ENCODE measurements at regions not wholly inside any gene's neighbourhood (a gene's known extent, or its start where the extent isn't known, plus 50 kb on each side); places are given as distances from the start of the nearest gene placed in this dataset.

DNA sequence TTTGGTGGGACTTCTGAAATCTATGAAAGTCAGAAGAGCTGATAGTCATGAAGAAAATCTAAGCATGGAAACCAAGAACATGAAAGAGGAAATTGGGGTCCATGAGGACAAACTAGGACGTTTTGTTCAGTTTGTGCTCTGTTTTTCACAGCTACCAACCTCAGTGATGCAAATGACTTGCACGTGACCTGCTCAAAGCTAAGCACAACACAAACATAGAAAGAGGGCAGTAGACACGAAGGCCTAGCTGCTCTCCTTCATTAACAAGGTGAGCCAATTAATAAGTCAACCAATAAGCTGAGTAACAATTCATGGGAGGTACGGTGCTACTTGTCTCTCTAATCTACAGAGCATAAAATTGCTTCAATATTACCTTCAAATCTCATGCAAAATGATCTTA, 684.1 kb downstream of the TRAM1L1 start:
- TF ChIP-seq, protein P1, sequence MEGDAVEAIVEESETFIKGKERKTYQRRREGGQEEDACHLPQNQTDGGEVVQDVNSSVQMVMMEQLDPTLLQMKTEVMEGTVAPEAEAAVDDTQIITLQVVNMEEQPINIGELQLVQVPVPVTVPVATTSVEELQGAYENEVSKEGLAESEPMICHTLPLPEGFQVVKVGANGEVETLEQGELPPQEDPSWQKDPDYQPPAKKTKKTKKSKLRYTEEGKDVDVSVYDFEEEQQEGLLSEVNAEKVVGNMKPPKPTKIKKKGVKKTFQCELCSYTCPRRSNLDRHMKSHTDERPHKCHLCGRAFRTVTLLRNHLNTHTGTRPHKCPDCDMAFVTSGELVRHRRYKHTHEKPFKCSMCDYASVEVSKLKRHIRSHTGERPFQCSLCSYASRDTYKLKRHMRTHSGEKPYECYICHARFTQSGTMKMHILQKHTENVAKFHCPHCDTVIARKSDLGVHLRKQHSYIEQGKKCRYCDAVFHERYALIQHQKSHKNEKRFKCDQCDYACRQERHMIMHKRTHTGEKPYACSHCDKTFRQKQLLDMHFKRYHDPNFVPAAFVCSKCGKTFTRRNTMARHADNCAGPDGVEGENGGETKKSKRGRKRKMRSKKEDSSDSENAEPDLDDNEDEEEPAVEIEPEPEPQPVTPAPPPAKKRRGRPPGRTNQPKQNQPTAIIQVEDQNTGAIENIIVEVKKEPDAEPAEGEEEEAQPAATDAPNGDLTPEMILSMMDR (IDR thresholded peaks at IDR 0.05; ENCODE audit: borderline replicate concordance, insufficient read depth, low read depth, low read length): no peak
- H3K4me3 ChIP-seq (ENCODE audit: low read depth, low read length): no peak overlapping the region

DNA sequence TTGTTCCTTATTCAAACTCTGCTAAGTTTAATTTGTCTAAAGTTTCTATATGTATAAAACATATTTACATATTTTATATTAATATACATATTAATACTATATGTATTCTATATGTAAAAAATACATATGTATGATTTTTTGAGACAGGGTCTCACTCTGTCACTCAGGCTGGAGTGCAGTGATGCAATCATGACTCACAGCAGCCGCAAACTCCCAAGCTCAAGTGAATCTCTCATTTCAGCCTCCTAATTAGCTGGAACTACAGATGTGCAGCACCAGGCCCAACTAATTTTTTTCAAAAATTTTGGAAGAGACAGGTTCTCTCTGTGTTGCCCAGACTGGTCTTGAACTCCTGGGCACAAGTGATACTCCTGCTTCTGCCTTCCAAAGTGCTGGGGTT, 684.9 kb downstream of the TRAM1L1 start:
- TF ChIP-seq, protein P1 (IDR thresholded peaks at IDR 0.05; ENCODE audit: borderline replicate concordance, insufficient read depth, low read depth, low read length): no peak
- H3K4me3 ChIP-seq (ENCODE audit: low read depth, low read length): no peak overlapping the region

DNA sequence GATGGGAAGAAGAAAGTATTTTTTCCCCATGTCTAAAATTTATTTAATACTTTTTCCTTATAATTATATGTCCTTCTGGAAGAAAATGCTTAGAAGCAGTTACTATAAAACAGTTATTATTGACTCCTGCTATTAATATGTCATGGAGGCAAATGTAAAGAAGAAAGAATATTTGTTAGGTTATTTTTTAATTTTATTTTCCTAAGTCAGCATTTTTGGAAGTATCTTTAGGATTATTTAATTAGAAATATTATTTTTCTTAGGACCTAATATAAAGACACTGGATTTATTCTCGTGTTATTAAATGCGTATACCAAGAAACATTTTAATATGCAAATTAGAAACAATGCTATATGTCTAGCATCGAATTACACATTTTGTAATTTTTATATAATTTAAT, 687.7 kb downstream of the TRAM1L1 start:
- no peak overlapping the region for H3K4me3 ChIP-seq (ENCODE audit: low read depth, low read length)
- TF ChIP-seq, protein P1 (IDR thresholded peaks at IDR 0.05; ENCODE audit: borderline replicate concordance, insufficient read depth, low read depth, low read length): no peak

DNA sequence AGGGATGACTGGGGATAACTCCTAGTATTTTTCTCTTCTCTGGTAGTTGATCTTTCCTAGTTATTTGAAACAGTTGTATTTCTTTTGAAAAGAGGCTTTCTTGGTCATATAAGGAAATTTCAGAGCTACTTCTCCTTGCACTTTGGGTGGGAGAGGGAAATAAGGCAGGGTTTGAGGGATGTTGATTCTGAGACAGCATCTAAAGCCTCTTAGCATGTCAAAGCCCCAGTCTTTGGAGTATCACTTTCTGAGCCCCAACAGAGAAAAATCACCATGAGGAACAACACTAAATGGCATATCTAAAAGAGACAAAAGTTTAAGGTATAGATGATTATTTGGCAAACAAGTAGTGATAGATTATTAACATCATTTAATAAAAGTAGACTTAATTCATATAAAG, 688.1 kb downstream of the TRAM1L1 start:
- H3K4me3 ChIP-seq (ENCODE audit: low read depth, low read length): no peak overlapping the region

DNA sequence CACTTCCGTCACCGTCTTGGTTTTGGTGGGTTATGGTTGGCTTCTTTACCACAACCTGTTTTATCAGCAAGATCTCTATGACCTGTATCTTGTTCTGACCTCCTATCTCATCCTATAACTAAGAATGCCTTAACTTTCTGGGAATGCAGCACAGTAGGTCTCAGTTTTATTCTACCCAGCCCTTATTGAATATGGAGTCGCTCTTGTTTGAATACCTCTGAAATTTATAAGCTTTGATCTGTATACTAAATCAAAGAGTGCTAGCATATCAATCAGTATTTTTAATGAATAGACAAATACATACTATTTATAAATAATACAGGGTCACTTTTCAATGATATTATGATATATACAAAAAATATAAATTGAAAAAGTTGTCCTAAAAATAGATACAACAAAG, 690.0 kb downstream of the TRAM1L1 start:
- TF ChIP-seq, protein P1 (IDR thresholded peaks at IDR 0.05; ENCODE audit: borderline replicate concordance, insufficient read depth, low read depth, low read length): no peak
- no peak overlapping the region for H3K4me3 ChIP-seq (ENCODE audit: low read depth, low read length)

More for the DNA sequence above, 688.1 kb downstream of the TRAM1L1 start:
- TF ChIP-seq, protein P1 (IDR thresholded peaks at IDR 0.05; ENCODE audit: borderline replicate concordance, insufficient read depth, low read depth, low read length): no peak

DNA sequence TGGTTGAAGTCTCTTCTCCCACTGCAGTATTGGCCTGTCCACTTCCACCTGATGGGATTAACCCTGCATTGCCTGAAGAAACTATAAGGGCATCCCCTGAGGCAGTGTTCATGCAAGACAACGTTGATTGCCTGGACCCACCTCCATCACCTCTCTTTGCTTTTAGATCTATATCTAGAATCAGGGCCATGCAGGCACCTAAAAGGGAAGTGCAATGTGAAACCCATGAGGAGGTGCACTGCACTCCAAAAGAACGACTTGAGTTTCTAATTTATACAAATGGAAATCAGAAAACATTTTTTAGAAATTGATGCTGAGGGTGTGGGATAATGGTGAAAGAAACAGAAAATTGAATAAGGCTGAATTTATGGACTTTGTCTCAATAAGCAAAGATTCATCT, 694.4 kb downstream of the TRAM1L1 start:
- H3K4me3 ChIP-seq (ENCODE audit: low read depth, low read length): no peak overlapping the region
- TF ChIP-seq, protein P1 (IDR thresholded peaks at IDR 0.05; ENCODE audit: borderline replicate concordance, insufficient read depth, low read depth, low read length): no peak

DNA sequence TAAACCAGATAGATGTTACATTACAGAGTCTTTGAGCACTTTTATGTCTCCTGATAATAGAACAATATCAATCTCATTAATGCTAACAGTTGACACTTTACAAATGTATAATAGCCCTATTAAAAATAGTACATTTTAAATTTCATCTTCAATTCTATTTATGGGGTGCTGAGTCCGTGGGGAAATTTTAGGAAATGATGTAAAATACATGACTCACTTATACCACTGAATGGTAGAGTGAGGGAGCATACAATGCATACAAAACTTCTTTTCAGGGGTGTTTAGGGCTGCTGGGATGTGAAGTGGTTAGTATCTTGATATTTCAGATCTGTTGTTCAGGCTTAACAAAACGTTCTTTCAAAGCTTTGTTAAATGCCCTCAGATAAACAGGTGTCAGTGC, 696.2 kb downstream of the TRAM1L1 start:
- TF ChIP-seq, protein P1 (IDR thresholded peaks at IDR 0.05; ENCODE audit: borderline replicate concordance, insufficient read depth, low read depth, low read length): no peak
- H3K4me3 ChIP-seq (ENCODE audit: low read depth, low read length): no peak overlapping the region

All from GM12875 (cell line).